Spleen (tissue), 11 donors: ENCODE measurements at regions not wholly inside any gene's neighbourhood (a gene's known extent, or its start where the extent isn't known, plus 50 kb on each side); places are given as distances from the start of the nearest gene placed in this dataset.

ENCODE experiments used
- DNase-seq: peaks from one replicate; pipeline ENCODE4 v3.0.0-alpha.2; 2020
- H3K27ac ChIP-seq, 8 donors: fragments of 200-600 bp; sonication (generic) in 7 of 8; 1 replicate in 4 of 8; 2 replicates in 4 of 8; pipeline versions ENCODE4 v1.5.0 to v1.8.0; 2016 to 2021; ENCODE audit warnings: inconsistent platforms in 4 of 8, mild to moderate bottlenecking in 4 of 8, moderate library complexity in 1 of 8
- H3K27me3 ChIP-seq, 7 donors: fragments of 200-600 bp; sonication (generic) in 6 of 7; replicated peaks in 1 of 7; 1 replicate in 4 of 7; 2 replicates in 3 of 7; pipeline versions ENCODE4 v1.5.0 to v1.8.0; 2016 to 2021; ENCODE audit warnings: inconsistent platforms in 3 of 7, mild to moderate bottlenecking in 1 of 7
- H3K36me3 ChIP-seq, 6 donors: fragments of 200-600 bp; sonication (generic) in 5 of 6; 1 replicate in 4 of 6; 2 replicates in 2 of 6; pipeline versions ENCODE4 v1.5.0 to v1.8.0; 2016 to 2021; ENCODE audit warnings: inconsistent platforms in 2 of 6
- H3K4me1 ChIP-seq, 6 donors: fragments of 200-600 bp; sonication (generic) in 5 of 6; 1 replicate in 3 of 6; 2 replicates in 3 of 6; pipeline versions ENCODE4 v1.5.0 to v1.8.0; 2016 to 2021; ENCODE audit warnings: inconsistent platforms in 3 of 6
- H3K4me3 ChIP-seq, 8 donors: fragments of 200-600 bp; sonication (generic) in 7 of 8; 1 replicate in 4 of 8; 2 replicates in 4 of 8; pipeline versions ENCODE4 v1.5.0 to v1.8.0; 2016 to 2021; ENCODE audit warnings: inconsistent platforms in 4 of 8, mild to moderate bottlenecking in 4 of 8, moderate library complexity in 2 of 8
- H3K9me3 ChIP-seq, 8 donors: fragments of 200-600 bp; sonication (generic) in 7 of 8; 1 replicate in 4 of 8; 2 replicates in 4 of 8; pipeline versions ENCODE4 v1.5.0 to v1.8.0; 2016 to 2021; ENCODE audit warnings: inconsistent platforms in 4 of 8
- CTCF ChIP-seq, 11 experiments: fragments of 200-600 bp in 7 of 11; fragments of 450-650 bp in 4 of 11; sonication (generic) in 4 of 11; IDR thresholded peaks in 8 of 11; conservative IDR thresholded peaks in 3 of 11; 1 replicate in 7 of 11; 2 replicates in 4 of 11; pipeline versions ENCODE4 v1.4.0 to v1.8.0; 2016 to 2021; ENCODE audit warnings: antibody characterized with exemption in 11 of 11, inconsistent platforms in 4 of 11, mild to moderate bottlenecking in 1 of 11
- POLR2A ChIP-seq, 3 donors: fragments of 450-650 bp; IDR thresholded peaks; one replicate each; pipeline ENCODE4 v1.5.1; 2017; ENCODE audit warnings: antibody characterized with exemption in 3 of 3, mild to moderate bottlenecking in 1 of 3
- POLR2AphosphoS5 ChIP-seq, 3 donors: sonication (generic); formaldehyde crosslinking; IDR thresholded peaks; one replicate each; pipeline ENCODE4 v1.5.1; 2017; ENCODE audit warnings: antibody characterized with exemption in 3 of 3
- WGBS, 5 donors: extraction: QIAGEN DNeasy Blood & Tissue Kit in 3 of 5; methylation state at CpG; one replicate each; pipeline versions ENCODE4 v1.1.5 to v1.1.7; 2013 to 2018; 5-methylcytosine and 5-hydroxymethylcytosine counted together
- intact Hi-C: fragments of 100-400 bp; cut with DNase I; formaldehyde crosslinking; loops from one replicate; pipeline ENCODE4 v1.15.0; 2023; ENCODE audit warnings: low total_unique reads
- donor health status: healthy with polysubstance abuse.
- donor health status: DM: no; HTN: no; CAD: no; lungs with moderate emphysema.
- donor health status: DM: no; HTN: no; CAD: no.
- donor health status: Bipolar disorder and iron deficiency.
- donor health status: healthy.
- donor health status: DM: no; HTN: no; CAD: no.
- donor health status: DM: yes; HTN: yes; CAD: no.

- intact Hi-C loops: no loop called here
- H3K4me3 ChIP-seq: no peak overlapping the region
- TF ChIP-seq POLR2AphosphoS5 (IDR thresholded peaks at IDR 0.05): no peak
- no peak for TF ChIP-seq POLR2A (IDR thresholded peaks at IDR 0.05)
- TF ChIP-seq CTCF (IDR thresholded peaks at IDR 0.05 in 8 of 11, conservative IDR thresholded peaks at IDR 0.05 in 3 of 11): no peak
- no peaks in the 10 kb centered on the region for H3K36me3 ChIP-seq
- no peak overlapping the region for H3K27ac ChIP-seq
- DNase-seq: no peak
- H3K4me1 ChIP-seq: no peaks in the 10 kb centered on the region
- H3K9me3 ChIP-seq: no peaks in the 10 kb centered on the region
- no peaks in the 10 kb centered on the region for H3K27me3 ChIP-seq
- WGBS, 5 donors: 94 to 97% (median 96%) methylated on average over 17 of the region's 17 CpGs
Observed at GRCh38 chr14:96931751-96932150, 134.6 kb downstream of the VRK1 start.

GRCh38 chr14:96934638-96935330 lies 137.6 kb downstream of the VRK1 start:
- TF ChIP-seq POLR2AphosphoS5 (IDR thresholded peaks at IDR 0.05) (no peak), CTCF (IDR thresholded peaks at IDR 0.05 in 8 of 11, conservative IDR thresholded peaks at IDR 0.05 in 3 of 11) (no peak)

GRCh38 chr14:96938946-96939345 lies 141.8 kb downstream of the VRK1 start:
- DNase-seq: no peak
- 55 to 66% (median 58%) methylated on average over 7 of the region's 7 CpGs for WGBS, 5 donors
- Histone ChIP-seq H3K4me1 (no peaks in the 10 kb centered on the region), H3K4me3 (no peak overlapping the region), H3K27ac (no peak overlapping the region), H3K9me3 (no peaks in the 10 kb centered on the region), H3K27me3 (no peaks in the 10 kb centered on the region), H3K36me3 (no peaks in the 10 kb centered on the region)
- TF ChIP-seq POLR2AphosphoS5 (IDR thresholded peaks at IDR 0.05) (no peak), CTCF (IDR thresholded peaks at IDR 0.05 in 8 of 11, conservative IDR thresholded peaks at IDR 0.05 in 3 of 11) (peak in 9 of 11 experiments; percentile 12 to 69 (median 40))
- intact Hi-C loops: no loop called here

More at GRCh38 chr14:96934638-96935330, 137.6 kb downstream of the VRK1 start:
- H3K4me3 ChIP-seq: no peak overlapping the region
- H3K36me3 ChIP-seq: no peaks in the 10 kb centered on the region
- no peak for DNase-seq
- no peaks in the 10 kb centered on the region for H3K4me1 ChIP-seq
- intact Hi-C loops: no loop called here
- no peak overlapping the region for H3K27ac ChIP-seq
- 82 to 91% (median 88%) methylated on average over 13 of the region's 13 CpGs for WGBS, 5 donors
- no peaks in the 10 kb centered on the region for H3K9me3 ChIP-seq
- no peaks in the 10 kb centered on the region for H3K27me3 ChIP-seq

GRCh38 chr14:96940009-96940408 lies 142.8 kb downstream of the VRK1 start:
- no peaks in the 10 kb centered on the region for H3K9me3 ChIP-seq
- 37 to 52% (median 45%) methylated on average over 3 of the region's 3 CpGs for WGBS, 5 donors
- H3K36me3 ChIP-seq: no peaks in the 10 kb centered on the region
- H3K27ac ChIP-seq: no peak overlapping the region
- intact Hi-C loops: no loop called here
- H3K27me3 ChIP-seq: no peaks in the 10 kb centered on the region
- no peaks in the 10 kb centered on the region for H3K4me1 ChIP-seq
- no peak for DNase-seq
- H3K4me3 ChIP-seq: no peak overlapping the region
- TF ChIP-seq CTCF (IDR thresholded peaks at IDR 0.05 in 8 of 11, conservative IDR thresholded peaks at IDR 0.05 in 3 of 11) (no peak), POLR2A (IDR thresholded peaks at IDR 0.05) (no peak), POLR2AphosphoS5 (IDR thresholded peaks at IDR 0.05) (no peak)
